HG03521 (cell line): ENCODE measurements at regions not wholly inside any gene's neighbourhood (a gene's known extent, or its start where the extent isn't known, plus 50 kb on each side); places are given as distances from the start of the nearest gene placed in this dataset.
"Not testable (repeated sequence)": the region's sequence is repeated elsewhere in the genome, so short reads cannot be mapped to it uniquely, and the experiment has no call there.

Source experiments
- ATAC-seq: cut with Tn5 transposase; IDR thresholded peaks from one replicate; pipeline ENCODE4 v1.9.1; 2021; ENCODE audit warnings: mild to moderate bottlenecking, moderate library complexity; ENCODE audit not compliant: unreplicated experiment

- no peak for ATAC-seq
Measured at GRCh38 chr11:97487387-97487786, 1097.6 kb downstream of the JRKL start.

GRCh38 chr11:97498891-97499290 lies 1109.1 kb downstream of the JRKL start:
- no peak for ATAC-seq

- ATAC-seq: no peak
Measured at GRCh38 chr11:97502201-97502600, 1112.4 kb downstream of the JRKL start.

- ATAC-seq: no peak
Measured at GRCh38 chr11:97506076-97506759, 1116.4 kb downstream of the JRKL start.

GRCh38 chr11:97514446-97514845 lies 1124.6 kb downstream of the JRKL start:
- no peak for ATAC-seq

GRCh38 chr11:97516688-97517087 lies 1126.9 kb downstream of the JRKL start:
- no peak for ATAC-seq

GRCh38 chr11:97525273-97525672 lies 1135.5 kb downstream of the JRKL start:
- no peak for ATAC-seq

- ATAC-seq: no peak
Measured at GRCh38 chr11:97537407-97538150, 1147.8 kb downstream of the JRKL start.

- ATAC-seq: no peak
Measured at GRCh38 chr11:97544431-97544830, 1154.6 kb downstream of the JRKL start.

GRCh38 chr11:97548280-97548679 lies 1158.5 kb downstream of the JRKL start:
- ATAC-seq: no peak

- ATAC-seq: no peak
Measured at GRCh38 chr11:97557399-97557798, 1167.6 kb downstream of the JRKL start.

GRCh38 chr11:97567801-97568200 lies 1178.0 kb downstream of the JRKL start:
- ATAC-seq: no peak

- no peak for ATAC-seq
Measured at GRCh38 chr11:97570636-97571035, 1180.8 kb downstream of the JRKL start.

- not testable (repeated sequence) for ATAC-seq
Measured at GRCh38 chr11:97573771-97574170, 1184.0 kb downstream of the JRKL start.

GRCh38 chr11:97574976-97575665 lies 1185.3 kb downstream of the JRKL start:
- no peak for ATAC-seq

GRCh38 chr11:97607291-97608000 lies 1217.6 kb downstream of the JRKL start:
- no peak for ATAC-seq

- ATAC-seq: no peak
Measured at GRCh38 chr11:97610000-97610399, 1220.2 kb downstream of the JRKL start.

GRCh38 chr11:97610854-97611253 lies 1221.0 kb downstream of the JRKL start:
- ATAC-seq: no peak

- ATAC-seq: no peak
Measured at GRCh38 chr11:97611345-97611744, 1221.5 kb downstream of the JRKL start.

- ATAC-seq: no peak
Measured at GRCh38 chr11:97614606-97615005, 1224.8 kb downstream of the JRKL start.

- no peak for ATAC-seq
Measured at GRCh38 chr11:97615546-97615945, 1225.7 kb downstream of the JRKL start.
